ENCODE measurements at regions not wholly inside any gene's neighbourhood (a gene's known extent, or its start where the extent isn't known, plus 50 kb on each side); places are given as distances from the start of the nearest gene placed in this dataset.
"Not testable (repeated sequence)": the region's sequence is repeated elsewhere in the genome, so short reads cannot be mapped to it uniquely, and the experiment has no call there.

GRCh38 chr12:126042286-126042685 lies 977.1 kb downstream of the AACS start (continued):
- TF ChIP-seq ZNF687 (IDR thresholded peaks at IDR 0.05), result no peak

- POLR2A ChIA-PET; BruUV-seq (replicated peaks): not testable (repeated sequence)
- RAD21 ChIA-PET (ENCODE audit: unreplicated experiment), result interaction anchor here (1.8 kb wide), 1 partner anchor 19 kb away, joined by 6 read pairs; no protein-coding TSS in a partner anchor
These were observed 984.3 kb downstream of the AACS start for GRCh38 chr12:126049501-126049900.

More at GRCh38 chr12:126049501-126049900, 984.3 kb downstream of the AACS start:
- ATAC-seq; H3K27me3 ChIP-seq (replicated peaks in 1 of 2; ENCODE audit: control insufficient read depth in 2 of 2, insufficient read depth in 2 of 2, low read length in 1 of 2); H3K9ac ChIP-seq (ENCODE audit: control insufficient read depth, insufficient read depth, low read length); H4K20me1 ChIP-seq (ENCODE audit: control insufficient read depth, insufficient read depth); H3K36me3 ChIP-seq (ENCODE audit: control insufficient read depth in 2 of 2, insufficient read depth in 2 of 2, low read length in 1 of 2); FAIRE-seq; H3K4me2 ChIP-seq (ENCODE audit: control insufficient read depth, insufficient read depth); DNase-seq (ENCODE audit: low read depth, low spot score); H3K27ac ChIP-seq (ENCODE audit: control insufficient read depth, insufficient read depth); H3K9me3 ChIP-seq (replicated peaks; ENCODE audit: control insufficient read depth, insufficient read depth, low read length); H2AFZ ChIP-seq (ENCODE audit: control insufficient read depth, low read depth, low read length); H3K79me2 ChIP-seq (ENCODE audit: control insufficient read depth, insufficient read depth, low read length); intact Hi-C loops (cut with micrococcal nuclease; ENCODE audit: unreplicated experiment); H3K4me3 ChIP-seq; H3K4me1 ChIP-seq (ENCODE audit: control insufficient read depth, insufficient read depth, low read length); in situ Hi-C loops (cut with MboI): not testable (repeated sequence)
- CTCF ChIA-PET, result interaction anchor here (0.8 kb wide), 1 partner anchor 19 kb away, joined by 3 read pairs; no protein-coding TSS in a partner anchor
- 1% methylated on average over 5 of the region's 5 CpGs for WGBS (ENCODE audit: insufficient coverage, insufficient replicate concordance, low lambda C conversion rate, missing lambda C conversion rate)
- SMC1A ChIA-PET (ENCODE audit: uncharacterized antibody, unreplicated experiment), result interaction anchor here (1.2 to 1.5 kb wide), 3 partner anchors 14 to 83 kb away, joined by 3 to 10 read pairs (median 4); no protein-coding TSS in a partner anchor
